IMR-90 (cell line): ENCODE measurements at regions not wholly inside any gene's neighbourhood (a gene's known extent, or its start where the extent isn't known, plus 50 kb on each side); places are given as distances from the start of the nearest gene placed in this dataset.

ENCODE experiments used
- ATAC-seq: fragments of 200-7000 bp; cut with Tn5 transposase; 2 replicates; pipeline ENCODE4 v1.9.1; 2020; ENCODE audit warnings: low read depth, mild to moderate bottlenecking, moderate library complexity
- BruUV-seq: library from RNA; stranded (reverse); fragments of 400-500 nt; replicated peaks from 2 replicates; lab custom pipeline; 2021; lab: Mats Ljungman, UMichigan
- CTCF ChIA-PET: fragments of 300-600 bp; formaldehyde crosslinking; extraction: SDS; loops from one replicate; lab custom pipeline; 2021; ENCODE audit warnings: antibody characterized with exemption; lab: Yijun Ruan, JAX
- POLR2A ChIA-PET: fragments of 300-600 bp; sonication (Branson Sonifier 250); formaldehyde crosslinking; loops from one replicate; lab custom pipeline; 2022; ENCODE audit warnings: antibody characterized with exemption; ENCODE audit not compliant: unreplicated experiment; lab: Charles Lee
- DNase-seq: peaks from one replicate; pipeline ENCODE4 v3.0.0; 2013
- H2AFZ ChIP-seq: replicated peaks from 2 replicates; pipeline ENCODE3; 2013; ENCODE audit warnings: low read length, mild to moderate bottlenecking; ENCODE audit not compliant: poor library complexity
- H2AK5ac ChIP-seq: 2 replicates; pipeline ENCODE4 v1.6.1; 2013; ENCODE audit warnings: low read depth, low read length, inconsistent platforms
- H2AK9ac ChIP-seq: replicated peaks from 2 replicates; pipeline ENCODE3; 2013; ENCODE audit warnings: mild to moderate bottlenecking, low read depth, low read length, moderate library complexity; ENCODE audit not compliant: poor library complexity
- H2BK120ac ChIP-seq: 2 replicates; pipeline ENCODE4 v1.6.1; 2013; ENCODE audit warnings: low read depth, low read length, inconsistent platforms
- H2BK15ac ChIP-seq: 3 replicates; pipeline ENCODE4 v1.6.1; 2013; ENCODE audit warnings: low read depth, low read length, inconsistent platforms
- H2BK20ac ChIP-seq: 2 replicates; pipeline ENCODE4 v1.6.1; 2013; ENCODE audit warnings: low read depth, mild to moderate bottlenecking, inconsistent platforms, low read length, moderate library complexity
- H2BK5ac ChIP-seq: 2 replicates; pipeline ENCODE4 v1.6.1; 2013; ENCODE audit warnings: mild to moderate bottlenecking, low read depth, low read length, inconsistent platforms; ENCODE audit not compliant: poor library complexity, severe bottlenecking
- H3K14ac ChIP-seq: replicated peaks from 2 replicates; pipeline ENCODE4 v1.6.1; 2013; ENCODE audit warnings: low read depth, low read length, inconsistent platforms
- H3K18ac ChIP-seq: 2 replicates; pipeline ENCODE4 v1.6.1; 2013; ENCODE audit warnings: low read depth, low read length, control low read depth
- H3K23ac ChIP-seq: 2 replicates; pipeline ENCODE4 v1.6.1; 2013; ENCODE audit warnings: low read depth, low read length, inconsistent platforms
- H3K27ac ChIP-seq: 2 replicates; pipeline ENCODE4 v1.5.1; 2013; ENCODE audit warnings: mild to moderate bottlenecking, control low read depth, low read length; ENCODE audit not compliant: insufficient read depth
- H3K27me3 ChIP-seq: 2 replicates; pipeline ENCODE4 v1.6.1; 2013; ENCODE audit warnings: low read length; ENCODE audit not compliant: control insufficient read depth, insufficient read depth
- H3K36me3 ChIP-seq: 2 replicates; pipeline ENCODE4 v1.6.1; 2013; ENCODE audit warnings: low read length, mixed read lengths; ENCODE audit not compliant: control insufficient read depth, insufficient read depth
- H3K4ac ChIP-seq: 2 replicates; pipeline ENCODE4 v1.6.1; 2013; ENCODE audit warnings: low read depth, low read length, inconsistent platforms
- H3K4me1 ChIP-seq: 2 replicates; pipeline ENCODE4 v1.6.1; 2013; ENCODE audit warnings: low read length, mixed read lengths; ENCODE audit not compliant: control insufficient read depth, insufficient read depth
- H3K4me2 ChIP-seq: 2 replicates; pipeline ENCODE4 v1.6.1; 2013; ENCODE audit warnings: low read depth, mild to moderate bottlenecking, control low read depth, low read length, moderate library complexity
- H3K4me3 ChIP-seq: 2 replicates; pipeline ENCODE4 v1.5.1; 2013; ENCODE audit warnings: low read depth, mild to moderate bottlenecking, control low read depth, low read length, moderate library complexity; ENCODE audit not compliant: insufficient read depth
- H3K56ac ChIP-seq: 2 replicates; pipeline ENCODE4 v1.6.1; 2013; ENCODE audit warnings: low read length, inconsistent platforms; ENCODE audit not compliant: insufficient read depth; ENCODE audit errors: extremely low read depth
- H3K79me1 ChIP-seq, 2 experiments: 2 replicates each; pipeline ENCODE4 v1.6.1; 2013; ENCODE audit warnings: low read length in 2 of 2, inconsistent platforms in 1 of 2, low read depth in 1 of 2
- H3K9ac ChIP-seq: 2 replicates; pipeline ENCODE4 v1.6.1; 2013; ENCODE audit warnings: low read depth, low read length, control low read depth
- H3K9me1 ChIP-seq: 2 replicates; pipeline ENCODE4 v1.6.1; 2013; ENCODE audit warnings: low read length, inconsistent platforms; ENCODE audit not compliant: insufficient read depth
- H3K9me3 ChIP-seq: 2 replicates; pipeline ENCODE4 v1.6.1; 2013; ENCODE audit warnings: low read length; ENCODE audit not compliant: control insufficient read depth, insufficient read depth
- H4K20me1 ChIP-seq: 2 replicates; pipeline ENCODE4 v1.6.1; 2013; ENCODE audit warnings: low read length, inconsistent platforms; ENCODE audit not compliant: insufficient read depth
- H4K5ac ChIP-seq: 2 replicates; pipeline ENCODE4 v1.6.1; 2013; ENCODE audit warnings: mild to moderate bottlenecking, low read depth, low read length, control low read depth
- H4K8ac ChIP-seq, 2 experiments: 2 replicates each; pipeline ENCODE4 v1.6.1; 2013; ENCODE audit warnings: low read depth in 2 of 2, low read length in 2 of 2, control low read depth in 1 of 2, inconsistent platforms in 1 of 2
- H4K91ac ChIP-seq: 2 replicates; pipeline ENCODE4 v1.6.1; 2013; ENCODE audit warnings: low read depth, low read length, inconsistent platforms; ENCODE audit not compliant: insufficient read depth
- CEBPB ChIP-seq: IDR thresholded peaks from 2 replicates; pipeline ENCODE4 v1.6.1; 2012; ENCODE audit warnings: low read depth, low read length, improper control_type of control experiment
- MAFK ChIP-seq: IDR thresholded peaks from 2 replicates; pipeline ENCODE4 v1.6.1; 2012; ENCODE audit warnings: low read depth, low read length, improper control_type of control experiment
- RAD21 ChIP-seq: IDR thresholded peaks from 2 replicates; pipeline ENCODE4 v1.6.1; 2012; ENCODE audit warnings: low read length, improper control_type of control experiment
- USF2 ChIP-seq: fragments of 150-350 bp; IDR thresholded peaks from 2 replicates; pipeline ENCODE4 v1.6.1; 2017; ENCODE audit warnings: mild to moderate bottlenecking, antibody characterized with exemption, low read length, low read depth
- WGBS, 2 experiments: methylation state at CpG; one replicate each; pipeline versions ENCODE4 v1.1.5 to v1.1.7; 2013; ENCODE audit warnings: missing lambda C conversion rate in 2 of 2; ENCODE audit not compliant: insufficient read length in 1 of 2; ENCODE audit errors: extremely low coverage in 2 of 2; 5-methylcytosine and 5-hydroxymethylcytosine counted together
- dilution Hi-C: fragments of 300-500 bp; cut with HindIII; formaldehyde crosslinking; loops from one replicate; pipeline ENCODE4 v1.14.3; 2018; ENCODE audit warnings: low sequenced_read_pairs; ENCODE audit not compliant: unreplicated experiment
- in situ Hi-C: fragments of 300-500 bp; cut with MboI; formaldehyde crosslinking; loops from 3 replicates; pipeline ENCODE4 v1.14.3; 2019; ENCODE audit warnings: low sequenced_read_pairs, inconsistent platforms, mixed read lengths
- intact Hi-C: fragments of 100-400 bp; cut with micrococcal nuclease; formaldehyde crosslinking; loops from 2 replicates; pipeline ENCODE4 v1.10.0; 2022

DNA sequence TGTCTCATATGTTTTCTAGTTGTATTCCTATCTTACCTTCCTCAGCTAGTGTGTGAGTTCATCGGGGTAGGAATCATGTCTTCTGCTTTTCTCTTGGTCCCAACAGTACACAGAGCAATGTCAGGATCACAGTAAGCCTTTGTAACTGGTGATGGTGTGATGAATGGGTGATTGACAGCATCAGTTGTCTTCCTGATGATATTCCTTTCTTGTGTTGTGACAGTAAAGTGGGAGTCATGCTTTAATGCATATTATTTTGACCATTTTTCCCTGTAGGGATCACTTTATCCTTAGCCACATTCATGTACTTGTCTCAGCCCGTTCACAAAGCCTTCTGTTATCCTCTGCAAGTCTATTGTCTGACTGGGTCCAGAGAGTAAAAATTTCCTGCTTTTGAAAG is 501.7 kb downstream of the UTRN start:
- Histone ChIP-seq H4K8ac (no peak overlapping the region; a peak in 1 of 4 replicates), H3K56ac (no peak overlapping the region), H2AK5ac (no peak overlapping the region), H3K4me2 (no peak overlapping the region), H2BK20ac (no peak overlapping the region), H2BK15ac (no peak overlapping the region), H3K9me3 (no peaks in the 10 kb centered on the region), H3K27ac (no peak overlapping the region), H3K4ac (no peak overlapping the region), H3K9ac (no peak overlapping the region), H4K20me1 (no peaks in the 10 kb centered on the region), H3K4me3 (no peak overlapping the region), H3K9me1 (peaks cover 4% of the 10 kb centered on the region; the same call in 1 of the 2 replicates), H3K23ac (no peak overlapping the region), H2AFZ (no peak overlapping the region), H3K14ac (no peak overlapping the region), H3K18ac (no peak overlapping the region), H2AK9ac (no peak overlapping the region), H3K27me3 (no peaks in the 10 kb centered on the region), H3K36me3 (no peaks in the 10 kb centered on the region), H3K4me1 (peaks cover under 1% of the 10 kb centered on the region; the same call in 1 of the 2 replicates), H4K91ac (no peak overlapping the region), H2BK120ac (no peak overlapping the region), H2BK5ac (no peak overlapping the region), H3K79me1 (no peaks in the 10 kb centered on the region; a peak in 1 of 4 replicates), H4K5ac (no peak overlapping the region)
- in situ Hi-C loops = no loop called here
- ATAC-seq (no peak), DNase-seq (no peak)
- no CpG with 5 or more reads among the region's 2 CpGs for WGBS, 2 experiments
- ChIA-PET CTCF (interaction anchor here (0.6 kb wide), 1 partner anchor 991 kb away, joined by 5 read pairs; no protein-coding TSS in a partner anchor), POLR2A (no interaction called here)
- no TSS peak for BruUV-seq
- no peak for TF ChIP-seq USF2
- no peak for TF ChIP-seq RAD21
- TF ChIP-seq CEBPB = no peak
- TF ChIP-seq MAFK = no peak
- dilution Hi-C loops = no loop called here
- intact Hi-C loops = no loop called here
